Spleen (tissue), 11 donors: ENCODE measurements at regions not wholly inside any gene's neighbourhood (a gene's known extent, or its start where the extent isn't known, plus 50 kb on each side); places are given as distances from the start of the nearest gene placed in this dataset.

ENCODE experiments used
- DNase-seq: peaks from one replicate; pipeline ENCODE4 v3.0.0-alpha.2; 2020
- H3K27ac ChIP-seq, 8 donors: fragments of 200-600 bp; sonication (generic) in 7 of 8; 1 replicate in 4 of 8; 2 replicates in 4 of 8; pipeline versions ENCODE4 v1.5.0 to v1.8.0; 2016 to 2021; ENCODE audit warnings: inconsistent platforms in 4 of 8, mild to moderate bottlenecking in 4 of 8, moderate library complexity in 1 of 8
- H3K27me3 ChIP-seq, 7 donors: fragments of 200-600 bp; sonication (generic) in 6 of 7; replicated peaks in 1 of 7; 1 replicate in 4 of 7; 2 replicates in 3 of 7; pipeline versions ENCODE4 v1.5.0 to v1.8.0; 2016 to 2021; ENCODE audit warnings: inconsistent platforms in 3 of 7, mild to moderate bottlenecking in 1 of 7
- H3K36me3 ChIP-seq, 6 donors: fragments of 200-600 bp; sonication (generic) in 5 of 6; 1 replicate in 4 of 6; 2 replicates in 2 of 6; pipeline versions ENCODE4 v1.5.0 to v1.8.0; 2016 to 2021; ENCODE audit warnings: inconsistent platforms in 2 of 6
- H3K4me1 ChIP-seq, 6 donors: fragments of 200-600 bp; sonication (generic) in 5 of 6; 1 replicate in 3 of 6; 2 replicates in 3 of 6; pipeline versions ENCODE4 v1.5.0 to v1.8.0; 2016 to 2021; ENCODE audit warnings: inconsistent platforms in 3 of 6
- H3K4me3 ChIP-seq, 8 donors: fragments of 200-600 bp; sonication (generic) in 7 of 8; 1 replicate in 4 of 8; 2 replicates in 4 of 8; pipeline versions ENCODE4 v1.5.0 to v1.8.0; 2016 to 2021; ENCODE audit warnings: inconsistent platforms in 4 of 8, mild to moderate bottlenecking in 4 of 8, moderate library complexity in 2 of 8
- H3K9me3 ChIP-seq, 8 donors: fragments of 200-600 bp; sonication (generic) in 7 of 8; 1 replicate in 4 of 8; 2 replicates in 4 of 8; pipeline versions ENCODE4 v1.5.0 to v1.8.0; 2016 to 2021; ENCODE audit warnings: inconsistent platforms in 4 of 8
- POLR2A ChIP-seq, 3 donors: fragments of 450-650 bp; IDR thresholded peaks; one replicate each; pipeline ENCODE4 v1.5.1; 2017; ENCODE audit warnings: antibody characterized with exemption in 3 of 3, mild to moderate bottlenecking in 1 of 3
- POLR2AphosphoS5 ChIP-seq, 3 donors: sonication (generic); formaldehyde crosslinking; IDR thresholded peaks; one replicate each; pipeline ENCODE4 v1.5.1; 2017; ENCODE audit warnings: antibody characterized with exemption in 3 of 3
- WGBS, 5 donors: extraction: QIAGEN DNeasy Blood & Tissue Kit in 3 of 5; methylation state at CpG; one replicate each; pipeline versions ENCODE4 v1.1.5 to v1.1.7; 2013 to 2018; 5-methylcytosine and 5-hydroxymethylcytosine counted together
- intact Hi-C: fragments of 100-400 bp; cut with DNase I; formaldehyde crosslinking; loops from one replicate; pipeline ENCODE4 v1.15.0; 2023; ENCODE audit warnings: low total_unique reads
- TF ChIP-seq, protein P1 (sequence below), 11 experiments: fragments of 200-600 bp in 7 of 11; fragments of 450-650 bp in 4 of 11; sonication (generic) in 4 of 11; IDR thresholded peaks in 8 of 11; conservative IDR thresholded peaks in 3 of 11; 1 replicate in 7 of 11; 2 replicates in 4 of 11; pipeline versions ENCODE4 v1.4.0 to v1.8.0; 2016 to 2021; ENCODE audit warnings: antibody characterized with exemption in 11 of 11, inconsistent platforms in 4 of 11, mild to moderate bottlenecking in 1 of 11
- donor health status: healthy with polysubstance abuse.
- donor health status: DM: no; HTN: no; CAD: no; lungs with moderate emphysema.
- donor health status: DM: no; HTN: no; CAD: no.
- donor health status: Bipolar disorder and iron deficiency.
- donor health status: healthy.
- donor health status: DM: no; HTN: no; CAD: no.
- donor health status: DM: yes; HTN: yes; CAD: no.

DNA sequence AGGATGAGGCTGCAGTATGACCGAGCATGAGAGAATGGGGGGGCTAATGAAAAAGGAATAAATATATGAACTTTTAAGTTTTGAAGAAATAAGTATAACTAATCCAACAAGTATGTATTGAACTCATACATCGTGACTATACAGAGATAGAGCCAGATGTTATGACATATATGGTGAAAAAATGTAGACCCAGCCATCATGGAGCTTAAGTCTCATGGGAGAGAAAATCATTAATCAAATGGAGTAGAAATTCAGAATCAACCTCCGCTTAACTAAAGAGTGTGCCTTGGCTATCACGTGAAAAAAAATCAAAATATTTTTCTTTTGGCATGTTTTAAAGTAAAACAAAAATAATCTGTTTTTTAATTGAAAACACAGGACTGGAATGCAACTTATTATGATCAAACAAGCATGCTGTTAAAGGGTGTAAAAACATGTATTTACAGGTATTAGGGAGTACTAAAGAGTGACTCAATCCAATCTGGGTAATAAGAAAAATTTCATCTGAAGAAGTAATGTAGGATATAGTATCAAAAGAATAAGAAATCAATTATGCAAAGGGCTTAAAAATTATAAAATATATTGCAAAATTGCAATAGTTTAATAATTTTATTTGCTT is 868.5 kb upstream of the NUDT12 start:
- Histone ChIP-seq H3K4me1 (no peaks in the 10 kb centered on the region), H3K4me3 (no peak overlapping the region), H3K27ac (no peak overlapping the region), H3K9me3 (no peaks in the 10 kb centered on the region), H3K27me3 (no peaks in the 10 kb centered on the region), H3K36me3 (no peaks in the 10 kb centered on the region)
- 81 to 89% (median 82%) methylated on average over 4 of the region's 4 CpGs for WGBS, 5 donors
- intact Hi-C loops, result no loop called here
- no peak for DNase-seq
- TF ChIP-seq, protein P1, sequence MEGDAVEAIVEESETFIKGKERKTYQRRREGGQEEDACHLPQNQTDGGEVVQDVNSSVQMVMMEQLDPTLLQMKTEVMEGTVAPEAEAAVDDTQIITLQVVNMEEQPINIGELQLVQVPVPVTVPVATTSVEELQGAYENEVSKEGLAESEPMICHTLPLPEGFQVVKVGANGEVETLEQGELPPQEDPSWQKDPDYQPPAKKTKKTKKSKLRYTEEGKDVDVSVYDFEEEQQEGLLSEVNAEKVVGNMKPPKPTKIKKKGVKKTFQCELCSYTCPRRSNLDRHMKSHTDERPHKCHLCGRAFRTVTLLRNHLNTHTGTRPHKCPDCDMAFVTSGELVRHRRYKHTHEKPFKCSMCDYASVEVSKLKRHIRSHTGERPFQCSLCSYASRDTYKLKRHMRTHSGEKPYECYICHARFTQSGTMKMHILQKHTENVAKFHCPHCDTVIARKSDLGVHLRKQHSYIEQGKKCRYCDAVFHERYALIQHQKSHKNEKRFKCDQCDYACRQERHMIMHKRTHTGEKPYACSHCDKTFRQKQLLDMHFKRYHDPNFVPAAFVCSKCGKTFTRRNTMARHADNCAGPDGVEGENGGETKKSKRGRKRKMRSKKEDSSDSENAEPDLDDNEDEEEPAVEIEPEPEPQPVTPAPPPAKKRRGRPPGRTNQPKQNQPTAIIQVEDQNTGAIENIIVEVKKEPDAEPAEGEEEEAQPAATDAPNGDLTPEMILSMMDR (IDR thresholded peaks at IDR 0.05 in 8 of 11, conservative IDR thresholded peaks at IDR 0.05 in 3 of 11), result no peak
- TF ChIP-seq POLR2AphosphoS5 (IDR thresholded peaks at IDR 0.05) (no peak), POLR2A (IDR thresholded peaks at IDR 0.05) (no peak)

DNA sequence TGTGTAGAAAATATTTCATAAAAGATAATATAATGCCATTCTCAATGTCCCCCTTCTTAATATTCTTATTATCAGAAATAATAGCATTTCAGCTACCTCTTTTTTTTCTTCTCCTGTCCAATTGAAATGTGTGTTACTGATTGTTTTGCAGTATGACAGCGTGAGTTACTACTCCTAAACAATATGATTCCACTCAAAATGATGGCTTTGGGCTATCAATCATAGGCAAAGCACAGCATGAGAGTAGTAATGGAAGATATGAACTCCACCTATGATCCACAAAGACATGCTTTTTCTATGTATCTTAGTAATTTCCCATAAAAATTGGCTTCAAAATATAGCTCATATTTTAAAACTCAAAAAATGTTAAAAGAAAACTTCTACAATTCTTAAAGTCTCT is 867.3 kb upstream of the NUDT12 start:
- WGBS, 5 donors, result 56 to 89% (median 64%) methylated on average over 1 of the region's 1 CpG
- intact Hi-C loops, result no loop called here
- no peak overlapping the region for H3K27ac ChIP-seq
- H3K27me3 ChIP-seq, result no peaks in the 10 kb centered on the region
- no peaks in the 10 kb centered on the region for H3K4me1 ChIP-seq
- H3K9me3 ChIP-seq, result no peaks in the 10 kb centered on the region
- no peak overlapping the region for H3K4me3 ChIP-seq
- no peak for DNase-seq
- no peaks in the 10 kb centered on the region for H3K36me3 ChIP-seq
- TF ChIP-seq POLR2AphosphoS5 (IDR thresholded peaks at IDR 0.05) (no peak), POLR2A (IDR thresholded peaks at IDR 0.05) (no peak)
- TF ChIP-seq, protein P1 (IDR thresholded peaks at IDR 0.05 in 8 of 11, conservative IDR thresholded peaks at IDR 0.05 in 3 of 11), result no peak

DNA sequence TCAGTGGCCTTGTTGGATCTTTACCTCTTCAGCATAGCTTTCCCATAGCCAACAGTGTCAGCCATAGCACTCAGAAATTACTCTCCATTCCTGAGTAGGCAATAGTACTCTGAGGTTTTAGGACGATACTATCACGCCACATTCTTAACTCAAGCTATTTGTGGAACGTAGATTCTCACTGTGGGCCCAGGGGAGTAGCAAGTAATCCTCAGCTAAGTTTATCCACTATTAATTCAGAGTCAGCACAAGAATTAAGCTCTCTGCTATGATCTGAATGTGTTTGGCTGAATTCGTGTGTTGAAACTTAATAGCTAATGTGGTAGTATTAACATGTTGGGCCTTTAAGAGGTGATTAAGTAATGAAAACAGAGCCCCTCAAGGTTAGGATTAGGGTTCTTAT is 858.8 kb upstream of the NUDT12 start:
- TF ChIP-seq POLR2AphosphoS5 (IDR thresholded peaks at IDR 0.05), result no peak
- no peak for TF ChIP-seq POLR2A (IDR thresholded peaks at IDR 0.05)
- TF ChIP-seq, protein P1 (IDR thresholded peaks at IDR 0.05 in 8 of 11, conservative IDR thresholded peaks at IDR 0.05 in 3 of 11), result no peak
- no peak for DNase-seq
- Histone ChIP-seq H3K4me3 (no peak overlapping the region), H3K9me3 (no peaks in the 10 kb centered on the region), H3K36me3 (no peaks in the 10 kb centered on the region), H3K4me1 (no peaks in the 10 kb centered on the region), H3K27ac (no peak overlapping the region), H3K27me3 (no peaks in the 10 kb centered on the region)
- WGBS, 5 donors, result 75 to 90% (median 86%) methylated on average over 4 of the region's 4 CpGs
- intact Hi-C loops, result no loop called here

DNA sequence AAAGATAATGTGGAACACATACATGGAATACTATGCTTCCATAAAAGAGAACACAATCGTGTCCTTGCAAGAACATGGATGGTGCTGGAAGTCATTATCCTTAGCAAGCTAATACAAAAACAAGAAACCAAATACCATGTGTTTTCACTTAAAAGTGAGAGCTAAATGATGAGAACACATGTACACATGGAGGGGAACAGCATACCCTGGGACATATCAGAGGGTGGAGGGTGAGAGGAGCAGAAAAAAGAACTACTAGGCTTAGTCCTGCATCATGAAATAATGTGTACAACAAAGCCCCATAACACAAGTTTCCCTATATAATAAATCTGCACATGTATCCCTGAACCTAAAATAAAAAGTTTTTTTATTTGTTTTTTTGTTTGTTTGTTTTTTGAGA is 855.5 kb upstream of the NUDT12 start:
- 85 to 98% (median 90%) methylated on average over 1 of the region's 1 CpG for WGBS, 5 donors
- Histone ChIP-seq H3K9me3 (peaks cover 0 to 8% (median 2%) of the 10 kb centered on the region in 8 donors), H3K4me3 (no peak overlapping the region), H3K27me3 (no peaks in the 10 kb centered on the region), H3K27ac (no peak overlapping the region), H3K4me1 (no peaks in the 10 kb centered on the region), H3K36me3 (no peaks in the 10 kb centered on the region)
- intact Hi-C loops, result no loop called here
- TF ChIP-seq POLR2AphosphoS5 (IDR thresholded peaks at IDR 0.05) (no peak), POLR2A (IDR thresholded peaks at IDR 0.05) (no peak)
- TF ChIP-seq, protein P1 (IDR thresholded peaks at IDR 0.05 in 8 of 11, conservative IDR thresholded peaks at IDR 0.05 in 3 of 11), result no peak
- DNase-seq, result no peak
